Esophagus muscularis mucosa (tissue), 4 donors: ENCODE measurements at regions not wholly inside any gene's neighbourhood (a gene's known extent, or its start where the extent isn't known, plus 50 kb on each side); places are given as distances from the start of the nearest gene placed in this dataset.

ENCODE experiments used
- DNase-seq: peaks from one replicate; pipeline ENCODE4 v3.0.0-alpha.2; 2017; ENCODE audit errors: extremely low spot score
- H3K27ac ChIP-seq, 4 donors: fragments of 200-600 bp; sonication (generic); replicated peaks in 1 of 4; 1 replicate in 3 of 4; 2 replicates in 1 of 4; pipeline ENCODE4 v1.5.1; 2016 to 2019; ENCODE audit warnings: mild to moderate bottlenecking in 1 of 4
- H3K27me3 ChIP-seq, 4 donors: fragments of 200-600 bp; sonication (generic); one replicate each; pipeline versions ENCODE4 v1.5.1 to v1.6.0; 2016 to 2019
- H3K36me3 ChIP-seq, 4 donors: fragments of 200-600 bp; sonication (generic); one replicate each; pipeline ENCODE4 v1.5.1; 2016 to 2019
- H3K4me1 ChIP-seq, 4 donors: fragments of 200-600 bp; sonication (generic); one replicate each; pipeline ENCODE4 v1.5.1; 2016 to 2019
- H3K4me3 ChIP-seq, 4 donors: fragments of 200-600 bp; sonication (generic); 1 replicate in 2 of 4; 2 replicates in 2 of 4; pipeline ENCODE4 v1.5.1; 2016 to 2019; ENCODE audit warnings: mild to moderate bottlenecking in 4 of 4, moderate library complexity in 1 of 4
- H3K9me3 ChIP-seq, 4 donors: fragments of 200-600 bp; sonication (generic); 1 replicate in 3 of 4; 2 replicates in 1 of 4; pipeline ENCODE4 v1.5.1; 2016 to 2019
- EP300 ChIP-seq: sonication (generic); formaldehyde crosslinking; IDR thresholded peaks from one replicate; pipeline ENCODE4 v1.6.1; 2017; ENCODE audit warnings: antibody characterized with exemption
- POLR2A ChIP-seq: fragments of 450-650 bp; IDR thresholded peaks from one replicate; pipeline ENCODE4 v1.6.1; 2017; ENCODE audit warnings: antibody characterized with exemption, moderate library complexity, mild to moderate bottlenecking, low read depth
- POLR2AphosphoS5 ChIP-seq, 2 donors: sonication (generic); formaldehyde crosslinking; IDR thresholded peaks; one replicate each; pipeline ENCODE4 v1.6.1; 2017; ENCODE audit warnings: antibody characterized with exemption in 2 of 2
- WGBS: methylation state at CpG from one replicate; pipeline ENCODE4 v1.1.5; 2018; 5-methylcytosine and 5-hydroxymethylcytosine counted together
- intact Hi-C: fragments of 100-400 bp; cut with DNase I; formaldehyde crosslinking; loops from one replicate; pipeline ENCODE4 v1.15.1; 2023
- TF ChIP-seq, protein P1 (sequence below), 3 experiments: fragments of 200-600 bp in 2 of 3; fragments of 450-650 bp in 1 of 3; sonication (generic) in 2 of 3; IDR thresholded peaks; one replicate each; pipeline ENCODE4 v1.5.1; 2017 to 2019; ENCODE audit warnings: antibody characterized with exemption in 3 of 3, mild to moderate bottlenecking in 2 of 3, moderate library complexity in 1 of 3

DNA sequence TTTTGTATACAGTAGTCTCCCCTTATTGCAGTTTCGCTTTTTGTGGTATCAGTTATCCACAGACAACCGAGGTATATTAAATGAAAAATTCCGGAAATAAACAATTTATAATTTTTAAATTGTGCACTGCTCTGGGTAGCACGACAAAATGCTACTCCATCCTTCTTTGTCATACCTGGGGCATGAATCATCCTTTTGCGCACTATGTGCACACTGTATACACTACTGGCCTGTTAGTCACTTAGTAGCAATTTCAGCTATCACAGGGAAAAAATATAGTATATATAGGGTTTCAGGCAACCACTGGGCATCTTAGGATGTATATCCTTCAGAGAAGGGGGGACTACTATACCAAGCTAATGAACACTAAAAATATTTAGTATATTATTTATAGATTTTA lies 198.8 kb upstream of the FAT4 start:
- 82% methylated on average over 5 of the region's 5 CpGs for WGBS

DNA sequence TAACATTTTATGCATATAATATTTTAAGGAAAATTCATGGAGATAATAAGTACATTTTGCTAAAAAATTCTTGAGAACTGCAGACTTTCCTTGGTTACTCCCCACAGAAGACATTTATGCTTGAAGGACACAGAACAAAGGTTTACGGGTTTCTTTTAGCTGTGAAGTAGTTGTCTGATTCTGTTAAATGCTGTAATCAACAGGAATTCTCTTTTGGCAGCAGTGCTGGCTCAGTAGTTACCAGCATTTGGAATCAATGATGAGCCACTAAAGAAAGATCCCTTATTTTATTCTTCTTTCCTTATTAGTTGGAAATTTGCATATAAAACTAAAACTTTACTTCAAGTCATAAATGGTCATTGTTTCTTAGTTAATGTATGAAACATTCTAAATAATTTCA lies 199.3 kb upstream of the FAT4 start:
- no peak for DNase-seq
- no peak for TF ChIP-seq EP300
- no peak for TF ChIP-seq POLR2AphosphoS5 (IDR thresholded peaks at IDR 0.05)
- TF ChIP-seq, protein P1, sequence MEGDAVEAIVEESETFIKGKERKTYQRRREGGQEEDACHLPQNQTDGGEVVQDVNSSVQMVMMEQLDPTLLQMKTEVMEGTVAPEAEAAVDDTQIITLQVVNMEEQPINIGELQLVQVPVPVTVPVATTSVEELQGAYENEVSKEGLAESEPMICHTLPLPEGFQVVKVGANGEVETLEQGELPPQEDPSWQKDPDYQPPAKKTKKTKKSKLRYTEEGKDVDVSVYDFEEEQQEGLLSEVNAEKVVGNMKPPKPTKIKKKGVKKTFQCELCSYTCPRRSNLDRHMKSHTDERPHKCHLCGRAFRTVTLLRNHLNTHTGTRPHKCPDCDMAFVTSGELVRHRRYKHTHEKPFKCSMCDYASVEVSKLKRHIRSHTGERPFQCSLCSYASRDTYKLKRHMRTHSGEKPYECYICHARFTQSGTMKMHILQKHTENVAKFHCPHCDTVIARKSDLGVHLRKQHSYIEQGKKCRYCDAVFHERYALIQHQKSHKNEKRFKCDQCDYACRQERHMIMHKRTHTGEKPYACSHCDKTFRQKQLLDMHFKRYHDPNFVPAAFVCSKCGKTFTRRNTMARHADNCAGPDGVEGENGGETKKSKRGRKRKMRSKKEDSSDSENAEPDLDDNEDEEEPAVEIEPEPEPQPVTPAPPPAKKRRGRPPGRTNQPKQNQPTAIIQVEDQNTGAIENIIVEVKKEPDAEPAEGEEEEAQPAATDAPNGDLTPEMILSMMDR (IDR thresholded peaks at IDR 0.05), result no peak
- no peak for TF ChIP-seq POLR2A

More for the DNA sequence above, 198.8 kb upstream of the FAT4 start:
- H3K27ac ChIP-seq, result no peak overlapping the region
- H3K4me1 ChIP-seq, result no peaks in the 10 kb centered on the region
- DNase-seq, result no peak
- intact Hi-C loops, result no loop called here
- no peaks in the 10 kb centered on the region for H3K27me3 ChIP-seq
- no peak for TF ChIP-seq POLR2AphosphoS5 (IDR thresholded peaks at IDR 0.05)
- no peaks in the 10 kb centered on the region for H3K36me3 ChIP-seq
- no peak overlapping the region for H3K4me3 ChIP-seq
- H3K9me3 ChIP-seq, result no peaks in the 10 kb centered on the region

GRCh38 chr4:125112536-125112935 lies 202.2 kb upstream of the FAT4 start:
- no peaks in the 10 kb centered on the region for H3K27me3 ChIP-seq
- 98% methylated on average over 3 of the region's 3 CpGs for WGBS

More for the DNA sequence above, 199.3 kb upstream of the FAT4 start:
- Histone ChIP-seq H3K36me3 (no peaks in the 10 kb centered on the region), H3K4me1 (no peaks in the 10 kb centered on the region), H3K9me3 (no peaks in the 10 kb centered on the region), H3K27me3 (no peaks in the 10 kb centered on the region), H3K4me3 (no peak overlapping the region), H3K27ac (no peak overlapping the region)
- intact Hi-C loops, result no loop called here
- 33% methylated on average over 1 of the region's 1 CpG for WGBS

DNA sequence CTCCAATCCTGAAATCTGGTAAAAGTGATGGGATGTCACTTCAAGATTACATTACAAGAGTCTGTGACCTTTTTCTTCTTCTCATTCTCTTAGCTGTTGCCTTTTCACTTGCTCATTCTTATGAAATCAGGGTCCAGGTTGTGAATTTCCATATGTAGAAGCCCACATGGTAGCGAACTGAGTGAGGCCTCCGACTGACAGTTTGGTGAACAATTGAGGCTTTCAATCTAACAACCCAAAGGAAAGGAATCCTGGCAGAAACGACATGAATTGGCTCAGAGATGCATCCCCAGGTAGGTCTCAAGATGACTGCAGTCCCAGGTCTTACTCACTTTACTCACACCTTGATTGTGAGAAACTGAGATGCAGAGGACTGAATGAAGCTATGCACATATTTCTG lies 203.4 kb upstream of the FAT4 start:
- TF ChIP-seq POLR2AphosphoS5 (IDR thresholded peaks at IDR 0.05), result no peak
- TF ChIP-seq, protein P1 (IDR thresholded peaks at IDR 0.05), result no peak
- TF ChIP-seq POLR2A, result no peak
- no peak for TF ChIP-seq EP300
- intact Hi-C loops, result no loop called here
- WGBS, result 65% methylated on average over 3 of the region's 3 CpGs
- no peaks in the 10 kb centered on the region for H3K9me3 ChIP-seq
- no peaks in the 10 kb centered on the region for H3K27me3 ChIP-seq
- no peak overlapping the region for H3K4me3 ChIP-seq
- no peak for DNase-seq
- H3K27ac ChIP-seq, result no peak overlapping the region
- no peaks in the 10 kb centered on the region for H3K4me1 ChIP-seq
- H3K36me3 ChIP-seq, result no peaks in the 10 kb centered on the region

More at GRCh38 chr4:125112536-125112935, 202.2 kb upstream of the FAT4 start:
- Histone ChIP-seq H3K27ac (no peak overlapping the region), H3K9me3 (no peaks in the 10 kb centered on the region), H3K36me3 (no peaks in the 10 kb centered on the region), H3K4me3 (no peak overlapping the region), H3K4me1 (no peaks in the 10 kb centered on the region)
- DNase-seq, result no peak
- no peak for TF ChIP-seq POLR2A
- TF ChIP-seq, protein P1 (IDR thresholded peaks at IDR 0.05), result no peak
- intact Hi-C loops, result no loop called here

GRCh38 chr4:125105561-125105960 lies 209.2 kb upstream of the FAT4 start:
- no peak for TF ChIP-seq EP300
- TF ChIP-seq, protein P1 (IDR thresholded peaks at IDR 0.05), result no peak
- TF ChIP-seq POLR2AphosphoS5 (IDR thresholded peaks at IDR 0.05), result no peak
- TF ChIP-seq POLR2A, result no peak
- intact Hi-C loops, result no loop called here
- Histone ChIP-seq H3K27ac (no peak overlapping the region), H3K27me3 (no peaks in the 10 kb centered on the region), H3K36me3 (no peaks in the 10 kb centered on the region), H3K4me1 (peaks cover 0 to 16% (median 8%) of the 10 kb centered on the region in 4 donors), H3K4me3 (no peak overlapping the region), H3K9me3 (no peaks in the 10 kb centered on the region)
- WGBS, result 87% methylated on average over 2 of the region's 2 CpGs
- no peak for DNase-seq
